ENCODE measurements at regions not wholly inside any gene's neighbourhood (a gene's known extent, or its start where the extent isn't known, plus 50 kb on each side); places are given as distances from the start of the nearest gene placed in this dataset.

DNA sequence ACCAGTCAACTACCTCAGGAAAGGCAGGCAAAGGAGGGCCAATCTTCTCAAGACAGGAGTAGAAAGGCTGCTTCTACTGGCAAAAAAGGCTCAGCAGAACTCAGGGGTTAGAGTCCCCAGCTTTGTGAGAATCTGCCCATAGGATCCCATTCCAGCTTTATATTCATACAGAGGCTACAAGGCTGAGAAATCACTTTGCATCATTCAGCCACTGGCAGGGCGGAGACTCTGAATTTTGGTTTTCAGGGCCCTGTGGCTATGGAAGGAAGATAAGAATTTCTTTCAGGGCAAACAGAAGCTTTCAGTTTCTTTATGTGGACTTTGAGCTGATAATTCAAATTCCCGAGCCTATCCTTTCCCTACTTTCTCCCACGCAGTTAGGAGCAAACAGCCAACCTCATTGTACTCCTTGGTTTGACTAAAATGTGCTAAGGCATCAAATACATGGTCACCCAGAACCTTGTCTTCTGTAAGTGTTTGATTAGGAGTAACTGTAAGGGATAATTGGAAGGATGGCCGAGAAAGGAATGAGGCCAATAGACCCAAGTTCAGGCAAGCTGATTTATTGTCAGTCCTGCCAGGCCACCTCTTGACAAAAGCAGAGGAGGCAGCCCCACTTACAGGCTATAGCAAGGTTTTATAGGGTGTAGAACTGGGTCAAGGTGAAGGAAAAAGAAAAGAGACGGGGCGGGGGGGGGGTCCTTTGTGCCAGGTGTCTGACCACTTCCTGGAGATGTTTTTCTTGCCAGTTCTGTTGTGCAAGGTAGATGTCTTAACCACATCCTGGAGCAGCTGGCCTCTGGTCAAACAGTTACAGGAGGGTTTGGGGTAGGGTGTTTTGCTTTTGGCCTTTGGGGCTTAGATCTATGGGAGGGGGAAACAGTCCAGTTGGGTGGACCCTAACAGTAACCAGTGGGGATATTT is 165.3 kb upstream of the PPP1R2C start:
- H3K9me3 ChIP-seq: no peaks in the 10 kb centered on the region
- H3K4me3 ChIP-seq: no peak overlapping the region
- TF ChIP-seq POLR2A (IDR thresholded peaks at IDR 0.05) (no peak), CTCF (IDR thresholded peaks at IDR 0.05 in 4 of 5, conservative IDR thresholded peaks at IDR 0.05 in 1 of 5) (no peak)
- ATAC-seq: no peak
- H3K4me1 ChIP-seq: no peaks in the 10 kb centered on the region
- DNase-seq: no peak
- in situ Hi-C loops (cut with MboI; ENCODE audit: low sequenced_read_pairs in 4 of 4) (no loop called here), intact Hi-C loops (cut with DNase I; ENCODE audit: low total_unique reads) (no loop called here)
- no peaks in the 10 kb centered on the region for H3K36me3 ChIP-seq
- no peaks in the 10 kb centered on the region for H3K27me3 ChIP-seq
- no peak overlapping the region for H3K27ac ChIP-seq

DNA sequence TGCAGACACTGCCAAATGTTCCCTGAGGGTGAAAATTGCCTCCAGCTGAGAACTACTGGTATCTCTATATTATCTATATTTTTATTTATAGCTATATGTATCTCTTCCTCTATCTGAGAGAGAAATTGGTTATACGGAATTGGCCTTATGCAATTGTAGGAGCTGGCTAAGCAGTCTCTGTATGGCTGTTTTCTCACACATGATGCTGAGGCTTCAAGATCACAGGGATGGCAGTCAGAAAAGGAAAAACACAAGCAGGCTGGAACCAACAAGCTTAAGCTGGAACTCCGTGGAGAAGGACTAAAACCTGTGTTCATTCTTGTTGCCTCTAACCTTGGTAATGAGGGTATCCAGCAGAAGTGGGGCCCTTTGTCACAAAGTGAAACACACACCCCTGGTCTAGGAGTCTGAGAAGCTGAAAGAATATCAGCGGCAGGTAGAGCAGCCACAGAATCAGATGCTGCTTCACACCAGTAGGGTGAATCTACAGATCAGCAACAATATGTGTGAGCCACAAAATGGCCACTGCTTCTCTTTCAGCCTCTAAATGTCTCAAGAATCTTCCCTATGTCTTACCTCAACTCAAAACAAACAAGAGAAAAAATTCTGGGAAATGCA is 166.5 kb upstream of the PPP1R2C start:
- Histone ChIP-seq H3K9me3 (no peaks in the 10 kb centered on the region), H3K36me3 (no peaks in the 10 kb centered on the region), H3K27me3 (no peaks in the 10 kb centered on the region), H3K4me1 (no peaks in the 10 kb centered on the region), H3K27ac (no peak overlapping the region), H3K4me3 (no peak overlapping the region)
- intact Hi-C loops (cut with DNase I; ENCODE audit: low total_unique reads) (no loop called here), in situ Hi-C loops (cut with MboI; ENCODE audit: low sequenced_read_pairs in 4 of 4) (no loop called here)
- TF ChIP-seq CTCF (IDR thresholded peaks at IDR 0.05 in 4 of 5, conservative IDR thresholded peaks at IDR 0.05 in 1 of 5) (no peak), POLR2A (IDR thresholded peaks at IDR 0.05) (no peak)
- no peak for ATAC-seq
- no peak for DNase-seq

DNA sequence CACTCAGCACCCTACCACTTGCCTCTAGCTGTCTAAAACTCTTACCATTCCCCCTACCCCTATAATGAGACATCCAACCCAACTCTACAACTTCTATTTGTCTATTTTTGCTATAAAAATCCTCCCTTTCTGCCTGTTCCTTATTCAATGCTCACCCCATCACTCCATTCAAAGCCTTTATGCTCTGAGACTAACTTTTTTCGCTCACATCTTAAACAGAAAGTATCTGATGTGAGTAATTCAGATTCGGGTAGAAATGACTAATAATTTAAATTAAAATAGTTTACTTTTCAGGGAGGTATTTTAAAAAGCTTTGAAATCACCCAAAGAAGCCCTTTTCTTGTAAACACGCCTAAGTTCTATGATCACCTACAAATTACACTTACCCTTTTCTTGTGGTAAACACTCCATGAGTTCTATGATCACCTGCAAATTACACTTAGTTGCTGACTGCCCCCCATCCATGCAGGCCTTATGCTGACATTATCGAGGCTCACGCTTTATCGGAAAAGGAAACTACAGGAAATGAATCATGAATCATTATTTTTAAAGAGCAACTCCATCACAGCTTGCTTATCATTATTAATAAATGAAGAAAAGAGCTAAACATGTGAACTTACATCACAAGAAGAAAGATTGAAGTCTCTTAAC is 168.7 kb upstream of the PPP1R2C start:
- no peak overlapping the region for H3K4me3 ChIP-seq
- intact Hi-C loops (cut with DNase I; ENCODE audit: low total_unique reads): no loop called here

More for the DNA sequence above, 168.7 kb upstream of the PPP1R2C start:
- H3K9me3 ChIP-seq: no peaks in the 10 kb centered on the region
- no peaks in the 10 kb centered on the region for H3K27me3 ChIP-seq
- H3K4me1 ChIP-seq: no peaks in the 10 kb centered on the region
- ATAC-seq (no peak), DNase-seq (no peak)
- TF ChIP-seq CTCF (IDR thresholded peaks at IDR 0.05 in 4 of 5, conservative IDR thresholded peaks at IDR 0.05 in 1 of 5): no peak
- TF ChIP-seq POLR2A (IDR thresholded peaks at IDR 0.05): no peak
- in situ Hi-C loops (cut with MboI; ENCODE audit: low sequenced_read_pairs in 4 of 4): no loop called here
- no peak overlapping the region for H3K27ac ChIP-seq
- no peaks in the 10 kb centered on the region for H3K36me3 ChIP-seq
